ENCODE measurements at regions not wholly inside any gene's neighbourhood (a gene's known extent, or its start where the extent isn't known, plus 50 kb on each side); places are given as distances from the start of the nearest gene placed in this dataset.

DNA sequence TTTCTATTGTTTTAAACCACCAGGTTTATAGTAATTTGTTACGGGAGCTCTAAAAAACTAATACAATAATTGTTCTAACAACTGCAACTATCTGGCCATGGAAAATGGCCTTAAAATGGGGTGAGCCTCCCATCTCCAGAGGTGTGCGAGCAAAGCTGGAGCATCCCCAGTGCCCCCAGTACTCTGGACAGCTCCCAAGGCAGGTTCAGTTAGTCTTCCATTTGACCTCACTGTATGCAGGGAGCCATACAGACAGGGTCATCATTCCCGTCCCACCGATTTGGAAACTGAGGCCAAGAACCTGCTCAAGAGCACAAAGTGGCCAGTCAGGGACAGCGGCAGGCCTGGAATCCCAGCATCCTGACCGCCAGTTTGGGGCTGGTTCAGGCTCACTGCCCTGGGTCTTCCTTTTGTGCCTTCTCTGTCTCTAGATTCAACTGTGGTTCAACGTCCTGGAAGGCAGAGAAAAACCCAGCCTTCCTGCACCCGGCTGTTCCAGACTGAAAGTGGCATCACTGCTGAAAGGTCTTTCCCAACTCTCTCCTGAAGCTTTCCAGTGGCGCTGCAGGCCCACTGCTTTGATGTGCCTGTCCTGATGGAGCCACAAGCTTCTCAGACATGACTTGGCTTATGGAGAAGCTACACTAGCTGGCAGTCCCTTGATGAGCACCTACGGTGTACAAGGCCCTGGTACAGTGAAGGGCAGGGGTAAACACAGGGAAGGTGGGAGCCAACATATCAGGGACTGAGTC lies 76.6 kb upstream of the LINGO1 start:
- H3K27ac ChIP-seq = no peak overlapping the region
- TF ChIP-seq, protein P1, sequence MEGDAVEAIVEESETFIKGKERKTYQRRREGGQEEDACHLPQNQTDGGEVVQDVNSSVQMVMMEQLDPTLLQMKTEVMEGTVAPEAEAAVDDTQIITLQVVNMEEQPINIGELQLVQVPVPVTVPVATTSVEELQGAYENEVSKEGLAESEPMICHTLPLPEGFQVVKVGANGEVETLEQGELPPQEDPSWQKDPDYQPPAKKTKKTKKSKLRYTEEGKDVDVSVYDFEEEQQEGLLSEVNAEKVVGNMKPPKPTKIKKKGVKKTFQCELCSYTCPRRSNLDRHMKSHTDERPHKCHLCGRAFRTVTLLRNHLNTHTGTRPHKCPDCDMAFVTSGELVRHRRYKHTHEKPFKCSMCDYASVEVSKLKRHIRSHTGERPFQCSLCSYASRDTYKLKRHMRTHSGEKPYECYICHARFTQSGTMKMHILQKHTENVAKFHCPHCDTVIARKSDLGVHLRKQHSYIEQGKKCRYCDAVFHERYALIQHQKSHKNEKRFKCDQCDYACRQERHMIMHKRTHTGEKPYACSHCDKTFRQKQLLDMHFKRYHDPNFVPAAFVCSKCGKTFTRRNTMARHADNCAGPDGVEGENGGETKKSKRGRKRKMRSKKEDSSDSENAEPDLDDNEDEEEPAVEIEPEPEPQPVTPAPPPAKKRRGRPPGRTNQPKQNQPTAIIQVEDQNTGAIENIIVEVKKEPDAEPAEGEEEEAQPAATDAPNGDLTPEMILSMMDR (conservative IDR thresholded peaks at IDR 0.05) = no peak

DNA sequence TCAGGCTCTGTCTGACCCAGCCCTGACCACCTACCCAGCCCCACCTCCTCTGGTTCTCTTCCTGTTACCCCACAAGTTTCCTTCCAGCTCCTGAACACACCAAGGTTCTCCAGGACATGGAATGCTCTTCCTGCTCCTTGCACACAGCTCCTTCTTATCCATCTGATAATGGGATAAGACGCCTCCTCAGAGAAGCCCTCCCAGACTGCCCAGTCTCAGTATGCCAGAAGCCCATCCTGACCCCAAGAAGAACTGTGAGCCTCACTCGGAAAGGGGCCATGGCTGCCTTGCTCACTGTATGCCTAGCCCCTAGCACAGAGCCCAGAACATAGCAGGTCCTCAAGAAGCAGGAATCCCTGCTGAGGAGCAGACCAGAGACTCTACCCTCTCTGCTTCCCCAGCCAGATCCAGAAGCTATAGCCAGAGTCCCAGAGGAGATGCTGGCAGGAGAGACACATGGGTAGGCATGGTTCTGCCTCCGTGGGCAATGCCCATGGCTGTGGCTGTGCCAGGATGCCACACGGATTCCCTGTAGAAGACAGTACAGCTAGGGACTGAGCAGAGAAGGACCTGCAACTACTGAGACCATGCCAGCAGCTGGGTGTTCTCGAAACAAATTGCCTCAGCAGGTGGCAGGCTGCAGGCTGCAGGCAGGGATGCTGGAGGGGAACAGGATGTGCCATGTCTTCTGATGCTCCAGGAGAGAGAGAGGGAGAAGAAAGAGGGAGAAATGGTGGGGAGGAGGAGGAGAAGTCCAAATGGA lies 74.0 kb upstream of the LINGO1 start:
- TF ChIP-seq, protein P1 (conservative IDR thresholded peaks at IDR 0.05) = no peak
- no peak overlapping the region for H3K27ac ChIP-seq

DNA sequence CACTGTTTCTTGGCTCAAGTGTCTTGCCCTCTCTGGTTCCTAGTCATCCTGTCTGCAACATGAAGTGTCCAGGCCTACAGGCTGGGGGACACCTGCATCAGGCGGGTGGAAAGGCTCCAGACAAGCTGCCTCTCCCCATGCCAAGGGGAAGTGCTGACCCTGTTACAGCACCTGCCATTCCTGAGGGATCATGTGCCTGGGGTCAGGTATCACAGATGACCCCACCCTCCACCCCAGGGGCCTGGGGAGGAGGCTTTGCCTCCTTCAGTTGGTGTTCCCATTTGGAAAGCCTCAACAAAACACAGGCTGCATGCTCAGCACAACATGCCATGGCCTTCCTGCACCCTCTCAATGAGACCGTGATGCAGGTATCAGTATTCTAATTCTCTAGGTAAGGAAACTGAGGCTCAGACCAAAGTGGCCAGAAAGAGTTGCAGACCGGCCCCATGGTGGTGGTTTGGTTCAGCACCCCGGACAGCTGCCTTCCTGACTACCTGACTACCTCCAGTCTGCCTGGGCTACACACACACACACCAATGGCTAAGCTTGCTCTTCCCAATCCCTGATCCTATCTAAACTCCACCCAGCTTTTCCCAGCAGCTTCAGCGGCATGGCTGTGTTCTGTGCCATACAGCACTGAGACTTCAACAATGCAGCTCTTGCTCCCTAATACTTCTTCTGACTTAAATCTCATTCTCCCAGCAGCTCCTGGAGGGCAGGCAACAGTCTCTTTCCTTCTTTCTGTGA lies 69.7 kb upstream of the LINGO1 start:
- TF ChIP-seq, protein P1 (conservative IDR thresholded peaks at IDR 0.05) = no peak
- H3K27ac ChIP-seq = no peak overlapping the region

DNA sequence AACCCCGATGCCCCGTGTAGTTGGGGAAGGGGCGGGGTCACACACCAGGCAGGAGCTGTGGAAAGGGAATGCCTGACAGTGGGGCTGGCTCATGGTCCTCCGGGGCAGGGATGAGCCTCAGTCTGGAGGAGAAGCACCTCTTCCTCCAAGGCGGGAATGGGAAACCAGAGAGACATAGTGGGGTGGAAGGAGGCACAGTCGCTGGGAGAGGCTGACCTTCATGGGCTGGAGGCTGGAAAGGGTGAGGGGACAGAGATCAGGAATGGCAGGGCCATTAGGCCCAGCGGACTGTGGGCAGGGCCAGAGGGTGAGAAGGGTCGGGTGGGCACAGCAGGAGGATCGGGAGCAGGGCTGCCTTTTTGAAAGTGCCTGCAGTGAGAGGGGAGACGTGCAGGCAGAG lies 65.8 kb upstream of the LINGO1 start:
- no peak overlapping the region for H3K27ac ChIP-seq
- TF ChIP-seq, protein P1 (conservative IDR thresholded peaks at IDR 0.05) = no peak

DNA sequence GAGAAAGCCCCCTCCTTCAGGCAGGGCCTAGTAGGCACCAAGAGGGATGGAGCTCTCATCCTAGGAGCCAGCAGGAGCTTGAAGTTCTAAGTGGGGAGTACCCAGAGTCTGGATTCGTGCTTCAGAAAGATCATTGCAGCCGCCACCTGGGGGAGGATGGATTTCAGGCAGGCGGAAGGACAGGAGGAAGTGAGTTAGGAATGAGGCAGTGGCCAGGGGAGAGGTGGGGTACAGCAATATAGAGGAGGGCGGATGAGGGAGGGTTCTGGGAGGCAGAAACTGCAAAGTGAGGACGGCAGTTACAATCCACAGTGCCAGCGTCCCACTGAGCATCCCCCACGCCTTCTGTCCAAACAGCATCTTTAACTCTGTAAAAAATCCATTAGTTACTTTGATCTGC lies 65.2 kb upstream of the LINGO1 start:
- TF ChIP-seq, protein P1 (conservative IDR thresholded peaks at IDR 0.05) = no peak
- H3K27ac ChIP-seq = no peak overlapping the region

DNA sequence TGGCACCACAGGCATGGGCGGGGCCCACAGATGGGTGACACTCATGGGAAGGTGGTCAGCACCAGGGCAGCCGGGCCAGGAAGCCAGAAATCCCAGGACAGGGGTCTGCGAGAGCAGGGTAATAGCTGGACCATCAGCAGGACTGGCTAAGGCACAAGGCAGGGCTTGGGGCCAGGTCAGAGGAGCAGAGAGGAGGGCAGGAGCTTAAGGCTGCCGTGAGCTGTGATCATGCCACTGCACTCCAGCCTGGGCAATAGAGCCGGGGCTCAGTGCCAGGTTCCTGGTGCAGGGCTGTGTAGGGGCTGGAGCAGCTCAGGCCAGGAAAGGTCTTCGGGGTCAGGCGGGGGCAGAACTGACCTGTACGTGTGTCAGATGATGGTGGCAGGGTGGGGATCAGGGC lies 64.2 kb upstream of the LINGO1 start:
- H3K27ac ChIP-seq = no peak overlapping the region
- TF ChIP-seq, protein P1 (conservative IDR thresholded peaks at IDR 0.05) = no peak

DNA sequence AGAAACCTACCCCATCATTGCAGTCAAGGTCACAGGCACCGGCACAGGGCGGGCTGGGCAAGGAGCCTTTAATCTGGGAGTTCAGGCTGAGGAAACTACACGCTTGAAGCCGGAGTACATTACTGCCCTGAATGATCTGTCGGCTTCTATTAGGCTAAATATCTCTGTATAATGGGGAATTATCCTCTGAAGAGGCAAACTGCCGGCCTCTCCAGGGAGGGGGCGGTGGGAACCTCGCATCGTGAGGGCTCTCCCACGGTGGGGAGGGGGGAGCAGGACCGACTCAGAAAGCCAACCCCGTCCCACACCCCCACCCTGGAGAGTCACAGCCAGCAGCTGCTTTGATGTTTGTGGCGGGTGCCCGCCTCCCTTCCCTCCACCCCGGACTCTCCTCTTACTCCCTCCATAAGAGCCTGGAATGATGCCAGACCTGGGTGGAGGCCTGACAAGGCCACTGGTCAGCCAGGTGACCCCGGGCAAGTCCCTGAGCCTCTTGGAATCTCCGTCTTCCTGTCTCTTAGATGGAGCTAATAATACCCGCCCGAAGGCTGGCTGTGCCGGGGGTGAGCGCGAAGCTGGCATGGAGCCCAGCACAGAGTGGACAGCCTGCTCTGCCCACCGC lies 63.4 kb upstream of the LINGO1 start:
- H3K27ac ChIP-seq = no peak overlapping the region
- TF ChIP-seq, protein P1 (conservative IDR thresholded peaks at IDR 0.05) = no peak

Data from VCaP (cell line).